SK-N-SH (cell line): ENCODE measurements at regions not wholly inside any gene's neighbourhood (a gene's known extent, or its start where the extent isn't known, plus 50 kb on each side); places are given as distances from the start of the nearest gene placed in this dataset.

ENCODE experiments used
- CTCF ChIP-seq: fragments of 200-600 bp; sonication (generic); IDR thresholded peaks from 2 replicates; pipeline ENCODE4 v1.6.1; 2017; ENCODE audit warnings: antibody characterized with exemption, mild to moderate bottlenecking, moderate library complexity
- GATA2 ChIP-seq: sonication (generic); formaldehyde crosslinking; IDR thresholded peaks from 2 replicates; pipeline ENCODE4 v1.5.0; 2020; ENCODE audit warnings: mild to moderate bottlenecking, missing genetic modification reagents
- MAX ChIP-seq: IDR thresholded peaks from 2 replicates; pipeline ENCODE4 v1.4.0; 2012; ENCODE audit warnings: low read depth
- NFIC ChIP-seq: IDR thresholded peaks from 2 replicates; pipeline ENCODE4 v1.4.0; 2012; ENCODE audit warnings: borderline replicate concordance
- POLR2AphosphoS5 ChIP-seq: IDR thresholded peaks from 2 replicates; pipeline ENCODE4 v1.6.1; 2012; ENCODE audit warnings: low read depth, low read length
- REST ChIP-seq: IDR thresholded peaks from 2 replicates; pipeline ENCODE4 v1.6.1; 2012; ENCODE audit warnings: mild to moderate bottlenecking, low read depth, low read length, moderate library complexity
- SMC3 ChIP-seq: IDR thresholded peaks from 2 replicates; pipeline ENCODE4 v1.6.1; 2012; ENCODE audit warnings: low read depth, low read length, improper control_type of control experiment
- TEAD4 ChIP-seq: IDR thresholded peaks from 2 replicates; pipeline ENCODE4 v1.4.0; 2012; ENCODE audit warnings: mild to moderate bottlenecking, borderline replicate concordance; ENCODE audit not compliant: insufficient read depth
- YY1 ChIP-seq: IDR thresholded peaks from 2 replicates; pipeline ENCODE4 v1.4.0; 2012; ENCODE audit warnings: low read depth, mild to moderate bottlenecking
- ZBTB33 ChIP-seq: IDR thresholded peaks from 2 replicates; pipeline ENCODE4 v1.4.0; 2012; ENCODE audit warnings: low read depth, borderline replicate concordance

GRCh38 chr22:22401381-22401780 lies 107.2 kb downstream of the ZNF280B start:
- TF ChIP-seq CTCF, result no peak
- no peak for TF ChIP-seq ZBTB33
- TF ChIP-seq YY1, result no peak
- TF ChIP-seq REST, result no peak
- TF ChIP-seq POLR2AphosphoS5, result no peak
- no peak for TF ChIP-seq GATA2 (CRISPR knock-in tag)
- no peak for TF ChIP-seq SMC3
- no peak for TF ChIP-seq MAX
- TF ChIP-seq NFIC, result no peak
- no peak for TF ChIP-seq TEAD4
